ENCODE measurements at regions not wholly inside any gene's neighbourhood (a gene's known extent, or its start where the extent isn't known, plus 50 kb on each side); places are given as distances from the start of the nearest gene placed in this dataset.

DNA sequence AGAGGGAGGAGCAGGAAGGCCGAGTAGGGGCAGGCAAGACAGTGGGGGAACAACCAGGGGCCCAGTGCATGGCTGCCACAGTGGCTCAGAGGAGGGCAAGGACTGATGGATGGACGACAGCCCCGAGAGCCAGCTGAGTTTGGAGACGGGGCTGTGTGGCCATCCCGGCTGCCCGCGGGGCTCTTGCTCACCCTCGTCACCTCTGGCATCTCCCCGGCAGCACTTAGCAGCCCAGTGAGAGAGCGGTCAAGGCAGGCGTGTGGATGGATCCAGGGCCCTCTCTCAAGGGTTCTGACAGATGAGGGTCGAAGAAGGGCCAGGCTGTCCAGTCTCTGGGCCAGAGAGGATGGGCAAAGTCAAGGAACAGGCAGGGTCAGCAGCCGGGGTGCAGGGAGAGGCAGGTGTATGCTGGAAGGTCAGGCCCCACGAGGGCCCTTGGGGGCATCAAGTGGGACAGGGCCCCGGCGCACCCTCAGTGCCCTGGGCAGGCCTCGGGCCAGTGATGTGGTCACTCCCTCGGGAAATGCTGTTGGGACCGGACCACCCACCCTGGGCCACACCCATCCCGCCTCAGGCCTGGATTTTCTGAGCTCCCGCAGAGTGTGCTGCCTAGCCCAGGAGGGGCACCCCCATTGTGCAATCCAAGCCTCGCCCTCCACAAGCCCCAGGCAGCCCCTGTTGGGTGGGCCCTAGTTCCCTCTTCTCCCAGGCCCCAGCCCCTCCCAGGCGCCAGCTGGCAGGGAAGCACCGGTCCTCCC is 56.4 kb upstream of the TPM4 start:
- TF ChIP-seq, protein P1, sequence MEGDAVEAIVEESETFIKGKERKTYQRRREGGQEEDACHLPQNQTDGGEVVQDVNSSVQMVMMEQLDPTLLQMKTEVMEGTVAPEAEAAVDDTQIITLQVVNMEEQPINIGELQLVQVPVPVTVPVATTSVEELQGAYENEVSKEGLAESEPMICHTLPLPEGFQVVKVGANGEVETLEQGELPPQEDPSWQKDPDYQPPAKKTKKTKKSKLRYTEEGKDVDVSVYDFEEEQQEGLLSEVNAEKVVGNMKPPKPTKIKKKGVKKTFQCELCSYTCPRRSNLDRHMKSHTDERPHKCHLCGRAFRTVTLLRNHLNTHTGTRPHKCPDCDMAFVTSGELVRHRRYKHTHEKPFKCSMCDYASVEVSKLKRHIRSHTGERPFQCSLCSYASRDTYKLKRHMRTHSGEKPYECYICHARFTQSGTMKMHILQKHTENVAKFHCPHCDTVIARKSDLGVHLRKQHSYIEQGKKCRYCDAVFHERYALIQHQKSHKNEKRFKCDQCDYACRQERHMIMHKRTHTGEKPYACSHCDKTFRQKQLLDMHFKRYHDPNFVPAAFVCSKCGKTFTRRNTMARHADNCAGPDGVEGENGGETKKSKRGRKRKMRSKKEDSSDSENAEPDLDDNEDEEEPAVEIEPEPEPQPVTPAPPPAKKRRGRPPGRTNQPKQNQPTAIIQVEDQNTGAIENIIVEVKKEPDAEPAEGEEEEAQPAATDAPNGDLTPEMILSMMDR (conservative IDR thresholded peaks at IDR 0.05 in 1 of 2, IDR thresholded peaks at IDR 0.05 in 1 of 2; ENCODE audit: low read depth in 1 of 2, low read length in 2 of 2) = no peak
- no peak for TF ChIP-seq EZH2 (IDR thresholded peaks at IDR 0.05; ENCODE audit: low read length, missing control alignments)
